NCI-H748 treated with DMSO at 0.1 percent for 48 hours (cell line): ENCODE measurements at regions not wholly inside any gene's neighbourhood (a gene's known extent, or its start where the extent isn't known, plus 50 kb on each side); places are given as distances from the start of the nearest gene placed in this dataset.
"Not testable (repeated sequence)": the region's sequence is repeated elsewhere in the genome, so short reads cannot be mapped to it uniquely, and the experiment has no call there.

Source experiments
- DNase-seq: peaks from one replicate; lab custom pipeline; 2025; lab: John Stamatoyannopoulos, UW

DNA sequence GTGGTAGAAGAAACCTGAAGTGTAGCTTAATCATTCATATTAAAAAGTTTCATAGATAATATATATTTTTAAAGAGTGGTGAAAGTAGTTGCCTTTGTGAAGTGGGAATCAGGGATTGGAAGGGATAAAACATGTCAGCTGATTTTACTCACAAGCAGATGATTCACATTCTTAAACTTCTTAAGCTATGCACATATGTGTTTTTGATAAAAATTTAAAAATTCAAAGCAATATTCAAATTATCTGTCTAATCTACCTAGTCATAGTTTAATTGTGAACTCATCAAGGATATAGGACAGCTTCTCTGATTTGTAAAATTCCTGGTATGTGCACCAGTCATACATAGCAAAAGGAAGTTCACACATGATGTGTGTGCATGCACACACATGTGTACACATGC lies 520.6 kb upstream of the PITX2 start:
- DNase-seq, result no peak

DNA sequence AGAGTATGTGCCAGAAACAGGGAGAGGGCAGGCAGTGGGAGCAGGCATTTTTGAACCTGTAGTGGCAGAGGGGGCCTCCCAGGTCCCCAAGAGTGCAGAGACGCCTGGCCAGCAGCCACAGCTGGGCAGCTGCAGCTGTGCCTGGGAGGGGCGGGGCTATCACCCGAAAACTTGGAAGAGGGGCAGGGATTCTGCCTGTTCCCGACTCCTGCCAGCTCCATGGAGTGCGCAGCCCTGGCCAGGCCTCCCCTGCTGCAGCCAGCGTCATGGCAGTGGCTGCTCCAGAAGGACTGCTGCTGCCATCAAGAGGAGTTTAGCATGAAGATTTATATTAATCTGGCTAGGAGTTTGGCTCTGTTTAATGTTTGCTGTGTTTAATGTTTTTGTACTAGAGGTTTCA lies 532.1 kb upstream of the PITX2 start:
- DNase-seq, result no peak

- DNase-seq, result not testable (repeated sequence)
Measured at GRCh38 chr4:111164556-111164955, 541.7 kb upstream of the PITX2 start.

DNA sequence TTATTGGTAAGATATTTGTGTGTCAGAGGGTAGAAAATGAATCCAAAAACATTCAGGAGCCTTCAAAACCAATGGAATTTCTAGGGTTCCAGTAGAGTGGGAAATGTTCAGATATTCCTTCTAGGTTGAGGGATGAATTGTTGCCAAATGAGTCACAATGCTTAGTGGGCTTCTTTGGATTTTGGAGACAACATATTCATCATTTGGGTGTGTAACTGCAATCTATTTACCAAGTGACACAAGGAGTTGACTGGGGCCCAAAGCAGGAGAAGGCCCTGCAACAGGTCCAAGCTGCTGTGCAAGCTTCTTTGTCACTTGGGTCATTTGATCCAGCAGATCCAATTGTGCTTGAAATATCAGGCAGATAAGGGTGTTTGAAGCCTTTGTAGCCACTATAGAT lies 551.5 kb upstream of the PITX2 start:
- DNase-seq, result no peak

DNA sequence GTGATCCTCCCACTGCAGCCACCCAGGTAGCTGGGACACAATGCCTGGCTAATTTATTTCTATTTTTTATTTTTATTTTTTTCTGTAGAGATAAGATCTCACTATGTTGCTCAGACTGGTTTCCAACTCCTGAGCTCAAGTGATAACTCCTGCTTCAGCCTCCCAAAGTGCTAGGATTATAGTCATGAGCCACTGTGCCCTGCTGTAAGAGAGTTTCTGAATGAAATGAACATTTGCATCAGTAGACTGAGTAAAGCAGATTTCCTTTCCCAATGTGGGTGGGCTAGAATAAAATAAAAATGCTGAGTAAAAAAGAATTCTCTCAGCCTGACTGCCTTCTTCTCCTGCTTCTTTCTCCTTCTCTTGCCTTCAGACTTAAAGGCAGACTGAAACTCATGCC lies 555.4 kb upstream of the PITX2 start:
- DNase-seq, result no peak

DNA sequence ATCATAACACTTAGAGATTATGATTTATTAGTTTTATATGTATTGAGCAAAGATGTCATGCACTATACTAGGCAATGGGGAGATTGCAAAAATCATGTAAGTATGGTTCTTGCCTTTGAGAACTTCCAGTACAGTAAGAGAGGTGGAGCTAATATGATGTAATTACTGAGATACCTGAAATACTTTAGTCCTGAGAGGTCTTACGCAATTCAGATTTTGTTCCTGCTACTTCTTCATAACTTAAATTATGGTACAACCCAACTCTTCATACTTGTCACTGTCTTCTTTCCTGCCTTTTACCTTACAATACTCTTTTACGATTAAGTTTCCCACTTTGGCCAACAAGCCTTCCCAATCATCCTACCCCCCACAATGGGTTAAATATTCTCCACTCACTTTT lies 564.2 kb upstream of the PITX2 start:
- no peak for DNase-seq

- no peak for DNase-seq
Measured at GRCh38 chr4:111198446-111198845, 575.6 kb upstream of the PITX2 start.

DNA sequence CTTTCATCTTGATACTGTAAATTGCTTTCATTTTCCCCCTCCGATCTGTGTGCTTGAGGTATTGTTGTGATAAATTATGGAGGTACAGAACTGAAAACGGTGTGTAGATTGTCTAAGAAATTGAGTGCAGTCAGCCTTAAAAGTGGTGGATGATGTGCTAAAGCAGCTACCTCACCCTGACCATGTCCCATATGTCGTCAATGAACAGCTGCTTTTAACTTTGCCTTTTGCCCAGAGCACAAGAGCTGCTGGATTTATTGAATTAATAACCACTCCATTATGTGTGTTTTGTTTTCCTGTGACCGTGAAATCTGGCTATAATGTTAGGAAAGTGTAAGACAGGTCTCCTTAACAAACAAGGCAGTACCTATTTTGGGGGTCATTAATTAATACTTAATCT lies 581.9 kb upstream of the PITX2 start:
- no peak for DNase-seq

DNA sequence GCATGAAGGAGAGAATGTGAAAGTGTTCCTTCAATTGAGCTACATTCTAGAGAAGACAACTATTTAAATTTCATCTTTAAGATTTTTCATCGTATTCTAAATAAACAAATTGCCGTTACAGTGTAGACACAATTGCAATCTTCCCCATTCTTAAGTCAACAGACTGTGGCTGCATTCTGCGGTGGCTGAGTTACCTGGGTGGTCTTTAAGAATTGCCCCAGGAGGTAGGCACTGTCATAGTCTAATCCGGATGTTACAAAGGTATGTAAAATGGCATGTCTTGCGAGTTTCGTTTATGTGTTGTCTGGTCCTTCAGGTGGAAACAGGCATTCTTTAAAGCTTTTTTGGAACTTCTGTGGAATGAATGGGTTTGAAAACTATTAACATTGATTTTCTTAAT lies 586.1 kb upstream of the PITX2 start:
- DNase-seq, result no peak

GRCh38 chr4:111209706-111210105 lies 586.8 kb upstream of the PITX2 start:
- no peak for DNase-seq

DNA sequence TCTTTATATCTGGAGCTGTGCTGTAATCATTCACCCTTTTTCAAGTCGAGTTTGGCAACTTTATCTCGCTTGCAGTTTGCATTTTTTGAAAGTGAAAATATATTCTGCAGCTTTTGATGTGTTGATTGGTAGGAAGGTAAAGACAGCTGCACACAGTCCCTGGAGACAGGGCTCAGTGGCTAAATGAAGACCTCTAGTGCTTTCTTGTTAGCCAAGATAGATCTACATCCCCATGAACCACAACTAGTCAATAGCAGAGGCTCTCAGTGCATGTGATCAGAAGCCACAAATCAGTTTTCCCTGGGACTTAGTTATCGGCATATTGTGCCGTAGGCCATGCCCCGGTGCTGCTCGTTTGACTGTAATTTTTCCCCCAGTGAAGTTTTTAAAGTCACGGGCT lies 587.7 kb upstream of the PITX2 start:
- DNase-seq, result no peak

DNA sequence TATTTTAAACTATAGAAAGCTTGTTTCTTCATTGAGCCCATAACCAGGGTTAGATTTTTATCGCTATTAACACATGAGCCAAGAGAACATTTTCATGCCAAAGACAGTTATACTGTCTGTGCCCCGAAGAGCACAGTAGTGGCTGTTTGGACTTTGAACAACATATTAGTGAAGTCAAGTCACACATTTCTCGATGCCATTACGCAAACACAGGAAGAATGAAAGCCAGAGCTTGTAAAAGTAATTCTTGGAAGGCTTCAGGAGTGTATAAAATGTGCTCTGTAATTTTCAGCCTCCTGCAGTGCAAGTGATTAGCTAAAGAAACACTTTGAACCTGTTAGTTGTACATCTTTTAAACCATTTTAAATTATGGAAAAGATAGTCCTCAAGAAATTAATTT lies 590.7 kb upstream of the PITX2 start:
- DNase-seq, result no peak

DNA sequence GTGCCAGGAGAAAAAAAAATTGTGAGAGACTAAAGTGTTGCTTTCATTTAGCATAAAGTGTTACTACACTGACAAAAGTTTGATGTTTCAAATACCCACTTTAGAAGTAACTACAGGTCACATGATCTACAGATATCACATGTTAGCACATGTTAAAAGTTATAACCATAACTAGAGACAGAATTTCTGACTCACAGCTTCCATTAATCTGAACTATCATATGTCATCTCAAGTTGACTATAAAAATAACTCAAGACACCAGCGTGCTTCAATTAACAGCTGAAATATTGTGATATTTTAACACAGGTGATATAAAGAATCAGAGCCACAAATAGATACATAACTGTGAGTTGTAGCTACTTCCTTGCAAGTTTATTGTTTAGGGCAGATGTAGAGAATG lies 591.5 kb upstream of the PITX2 start:
- DNase-seq, result no peak

- no peak for DNase-seq
Measured at GRCh38 chr4:111215755-111216154, 592.9 kb upstream of the PITX2 start.

DNA sequence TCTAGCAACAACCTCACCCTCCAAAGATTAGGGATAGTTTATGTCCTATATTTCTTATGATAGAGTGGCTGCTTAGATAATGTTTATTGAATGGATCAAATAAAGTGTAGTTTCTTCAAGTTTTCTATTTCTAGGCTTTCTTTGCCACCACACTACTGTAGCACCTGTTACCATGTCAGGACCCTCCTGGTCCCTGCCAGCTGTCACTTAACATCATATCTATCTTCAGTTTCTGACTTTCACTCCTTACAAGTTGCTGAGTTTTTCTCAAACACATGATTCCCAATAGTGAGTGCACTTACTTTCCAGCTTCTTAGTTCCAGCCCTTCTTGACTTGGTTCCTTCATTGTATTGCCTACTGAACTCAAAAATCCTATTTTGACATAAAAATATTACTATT lies 593.9 kb upstream of the PITX2 start:
- DNase-seq, result no peak

- DNase-seq, result no peak
Measured at GRCh38 chr4:111221371-111221770, 598.5 kb upstream of the PITX2 start.

DNA sequence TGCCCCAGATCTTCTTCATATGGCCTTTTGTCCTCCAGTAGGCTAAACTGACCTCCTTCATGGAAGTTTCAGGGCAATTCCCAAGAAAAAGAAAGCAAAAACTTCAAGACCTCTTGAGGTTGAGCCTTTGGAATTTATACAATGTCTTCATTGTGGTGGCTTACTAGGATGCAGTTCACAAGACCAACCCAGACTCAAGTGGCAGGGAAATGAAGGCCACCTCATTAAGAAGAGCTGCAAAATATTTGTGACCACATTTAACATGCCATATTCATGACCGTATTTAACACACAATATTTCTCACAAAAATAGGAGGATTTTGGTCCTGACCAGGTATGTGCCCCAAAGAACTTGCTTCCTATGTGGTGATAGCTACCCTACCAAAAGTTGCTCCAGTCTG lies 605.5 kb upstream of the PITX2 start:
- DNase-seq, result no peak

DNA sequence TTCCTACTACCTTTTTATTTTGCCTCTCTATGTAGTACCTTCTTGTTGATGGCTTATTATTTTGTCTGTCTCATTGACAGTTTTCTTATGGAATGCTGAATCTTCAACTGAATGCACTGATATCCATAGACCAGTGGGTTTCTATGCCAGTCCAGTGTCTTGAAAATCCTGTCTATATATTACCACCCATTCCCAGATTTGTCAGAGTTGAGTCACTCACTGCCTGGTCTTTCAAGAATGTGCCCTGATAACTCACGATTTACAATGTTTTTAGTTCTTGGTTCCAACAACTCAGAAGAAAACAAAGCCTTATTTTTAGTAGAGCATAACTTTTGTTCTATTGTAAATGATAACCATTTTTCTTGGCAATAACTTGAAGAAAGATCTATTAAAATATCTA lies 606.0 kb upstream of the PITX2 start:
- no peak for DNase-seq

DNA sequence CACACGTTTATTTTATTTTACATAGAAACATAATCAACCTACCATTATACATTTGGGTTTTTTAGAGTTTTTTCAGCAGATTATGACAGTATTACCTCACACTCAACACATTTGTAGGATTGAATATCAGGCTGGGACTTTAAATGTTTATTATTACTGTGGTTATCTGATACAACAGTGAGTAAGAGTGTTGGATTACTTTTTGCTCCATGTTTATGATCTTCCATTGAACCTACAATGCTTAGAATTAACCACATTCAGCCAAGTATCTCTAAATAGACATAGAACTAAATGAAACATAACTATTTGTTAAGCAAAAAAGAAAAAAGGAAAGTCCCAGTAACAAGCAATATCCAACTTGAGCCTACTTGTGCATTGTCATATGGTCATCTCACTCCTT lies 607.4 kb upstream of the PITX2 start:
- DNase-seq, result no peak

DNA sequence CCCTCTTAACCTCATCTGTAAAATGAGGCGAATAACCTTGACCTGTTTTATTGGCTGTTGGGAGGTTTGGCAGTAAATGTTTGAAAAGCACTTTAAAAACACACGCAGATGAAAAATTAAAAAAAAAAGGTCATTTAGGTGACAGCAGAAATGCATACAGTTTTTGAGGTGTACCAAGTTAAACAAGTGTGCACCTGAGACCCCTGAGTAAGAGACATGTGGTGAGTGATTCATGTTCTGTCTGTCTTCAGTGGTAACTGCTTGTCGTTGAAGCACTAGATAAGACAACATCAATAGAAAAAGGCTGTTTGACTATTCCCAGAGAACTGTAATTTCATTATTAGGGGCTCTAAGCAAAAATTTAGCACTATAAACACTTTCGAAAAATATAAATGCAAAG lies 608.4 kb upstream of the PITX2 start:
- DNase-seq, result no peak

DNA sequence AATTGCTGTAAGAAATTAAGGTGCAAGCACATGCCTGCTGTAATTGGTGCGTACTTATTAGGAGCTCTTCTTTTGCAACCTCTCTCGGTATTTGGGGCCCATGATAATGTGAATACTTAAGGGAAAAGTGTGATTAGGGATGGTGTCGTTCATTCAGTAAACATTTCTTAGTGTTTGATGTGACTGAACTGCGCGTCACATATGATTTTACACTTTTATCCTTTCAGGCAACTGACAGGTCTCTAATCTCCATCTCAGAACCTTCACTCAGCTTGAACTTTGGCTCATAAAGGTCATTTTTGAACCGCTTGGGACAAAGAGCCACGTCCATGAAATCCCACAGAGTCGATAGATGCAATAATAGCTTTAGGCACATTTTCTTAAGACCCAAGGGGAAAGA lies 612.1 kb upstream of the PITX2 start:
- DNase-seq, result no peak

GRCh38 chr4:111263836-111264235 lies 641.0 kb upstream of the PITX2 start:
- DNase-seq, result no peak

DNA sequence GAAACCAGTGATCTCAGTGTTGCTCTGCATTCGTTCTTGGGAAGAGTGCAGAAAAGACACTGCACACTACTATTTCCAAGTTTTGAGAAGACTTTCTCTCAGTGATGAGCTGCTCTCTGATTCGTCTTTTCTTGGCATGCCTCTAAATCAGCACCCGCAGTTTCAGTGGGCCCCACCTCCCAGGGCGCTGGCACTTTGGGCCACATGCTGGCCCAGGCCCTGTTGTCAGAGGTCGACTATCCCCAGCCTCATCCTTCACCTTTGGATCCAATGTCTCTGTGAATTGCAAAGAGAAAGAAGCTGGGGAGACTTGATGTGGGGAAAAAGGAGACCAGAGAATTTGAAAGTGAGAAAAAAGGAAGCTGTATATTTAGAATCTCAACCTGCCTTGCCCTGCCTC lies 644.1 kb upstream of the PITX2 start:
- no peak for DNase-seq

GRCh38 chr4:111267786-111268185 lies 644.9 kb upstream of the PITX2 start:
- DNase-seq, result no peak

GRCh38 chr4:111268769-111269414 lies 646.0 kb upstream of the PITX2 start:
- no peak for DNase-seq
